Tibial artery (tissue), 4 donors: ENCODE measurements at regions not wholly inside any gene's neighbourhood (a gene's known extent, or its start where the extent isn't known, plus 50 kb on each side); places are given as distances from the start of the nearest gene placed in this dataset.

Experiments used
- DNase-seq, 2 donors: peaks; one replicate each; pipeline ENCODE4 v3.0.0-alpha.2; 2019
- H3K27ac ChIP-seq, 2 donors: fragments of 200-600 bp; sonication (generic) in 1 of 2; 1 replicate in 1 of 2; 2 replicates in 1 of 2; pipeline ENCODE4 v1.5.1; 2018 to 2019; ENCODE audit warnings: mild to moderate bottlenecking in 1 of 2
- H3K27me3 ChIP-seq, 2 donors: fragments of 200-600 bp; sonication (generic) in 1 of 2; one replicate each; pipeline versions ENCODE4 v1.5.1 to v1.6.0; 2016 to 2019
- H3K36me3 ChIP-seq, 3 donors: fragments of 200-600 bp; sonication (generic) in 2 of 3; one replicate each; pipeline ENCODE4 v1.5.1; 2016 to 2019; ENCODE audit warnings: mild to moderate bottlenecking in 2 of 3
- H3K4me1 ChIP-seq, 4 donors: fragments of 200-600 bp; sonication (generic) in 2 of 4; 1 replicate in 3 of 4; 2 replicates in 1 of 4; pipeline ENCODE4 v1.5.1; 2016 to 2019
- H3K4me3 ChIP-seq, 2 donors: fragments of 200-600 bp; sonication (generic) in 1 of 2; 1 replicate in 1 of 2; 2 replicates in 1 of 2; pipeline ENCODE4 v1.5.1; 2018 to 2019; ENCODE audit warnings: mild to moderate bottlenecking in 2 of 2
- H3K9me3 ChIP-seq, 3 donors: fragments of 200-600 bp; sonication (generic) in 1 of 3; one replicate each; pipeline ENCODE4 v1.5.1; 2016 to 2019
- CTCF ChIP-seq, 2 experiments: fragments of 200-600 bp in 1 of 2; fragments of 450-650 bp in 1 of 2; IDR thresholded peaks; one replicate each; pipeline ENCODE4 v1.5.1; 2017 to 2019; ENCODE audit warnings: antibody characterized with exemption in 2 of 2, mild to moderate bottlenecking in 1 of 2, moderate library complexity in 1 of 2
- intact Hi-C: fragments of 100-400 bp; cut with DNase I; formaldehyde crosslinking; loops from one replicate; pipeline ENCODE4 v1.15.0; 2023; ENCODE audit warnings: low total_unique reads

DNA sequence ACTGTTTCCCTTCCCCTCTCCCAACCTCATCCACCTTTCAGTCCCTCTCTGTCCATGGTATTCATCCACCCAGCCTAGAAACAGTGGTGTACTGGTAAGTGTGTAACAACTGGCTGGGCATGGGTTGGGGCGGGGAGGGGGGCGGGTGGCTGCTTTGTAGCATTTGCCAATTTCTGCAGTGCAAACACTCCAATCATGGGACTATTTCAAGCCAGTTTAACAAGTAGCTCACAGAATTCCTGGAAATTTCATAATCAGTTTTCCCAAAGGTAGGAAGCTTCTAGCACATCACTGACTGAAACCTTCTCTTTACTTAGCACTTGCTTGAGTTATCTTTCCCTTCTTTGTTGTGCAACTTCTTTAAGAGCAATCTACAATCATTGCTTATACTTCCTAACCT is 100.8 kb upstream of the WASF3 start:
- no peak overlapping the region for H3K4me3 ChIP-seq
- no peak for TF ChIP-seq CTCF (IDR thresholded peaks at IDR 0.05)
- H3K4me1 ChIP-seq: peaks cover 0 to 17% (median 5%) of the 10 kb centered on the region in 4 donors
- no peaks in the 10 kb centered on the region for H3K27me3 ChIP-seq
- no peaks in the 10 kb centered on the region for H3K36me3 ChIP-seq
- H3K27ac ChIP-seq: no peak overlapping the region
- intact Hi-C loops: loop anchor here (2.0 kb wide), 1 partner anchor 46 kb away; no protein-coding TSS in a partner anchor
- no peak for DNase-seq
- H3K9me3 ChIP-seq: no peaks in the 10 kb centered on the region

DNA sequence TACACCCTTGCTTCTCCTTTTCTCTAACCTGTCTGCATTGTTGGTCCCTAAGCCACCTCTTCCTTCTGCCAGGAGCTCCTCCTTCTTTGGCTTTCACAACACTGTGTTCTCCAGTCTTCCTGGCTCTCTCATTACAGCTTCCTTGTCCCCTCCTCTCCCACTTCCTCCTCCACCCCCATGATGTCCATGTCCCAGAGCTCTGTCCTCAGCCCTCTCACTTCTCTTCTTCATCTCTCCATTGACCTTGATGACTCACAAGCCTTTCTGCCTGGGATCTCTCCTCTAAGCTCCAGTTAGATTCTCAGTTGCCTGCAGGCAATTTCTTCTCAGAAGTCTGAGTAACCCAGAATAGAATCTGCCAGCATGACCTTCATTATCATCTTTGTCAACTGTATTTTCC is 100.3 kb upstream of the WASF3 start:
- no peak for TF ChIP-seq CTCF (IDR thresholded peaks at IDR 0.05)
- no peaks in the 10 kb centered on the region for H3K9me3 ChIP-seq
- no peaks in the 10 kb centered on the region for H3K27me3 ChIP-seq
- peaks cover 0 to 17% (median 5%) of the 10 kb centered on the region in 4 donors for H3K4me1 ChIP-seq
- no peak overlapping the region for H3K4me3 ChIP-seq
- no peak overlapping the region for H3K27ac ChIP-seq
- no peaks in the 10 kb centered on the region for H3K36me3 ChIP-seq
- no peak for DNase-seq
- intact Hi-C loops: loop anchor here (2.0 kb wide), 1 partner anchor 46 kb away; no protein-coding TSS in a partner anchor

- intact Hi-C loops: no loop called here
- Histone ChIP-seq H3K27ac (no peak overlapping the region), H3K9me3 (no peaks in the 10 kb centered on the region), H3K27me3 (no peaks in the 10 kb centered on the region), H3K4me3 (no peak overlapping the region), H3K36me3 (no peaks in the 10 kb centered on the region), H3K4me1 (peaks cover 0 to 17% (median 5%) of the 10 kb centered on the region in 4 donors)
- DNase-seq: no peak
- TF ChIP-seq CTCF (IDR thresholded peaks at IDR 0.05): no peak
Measured at GRCh38 chr13:26458196-26458749, 99.2 kb upstream of the WASF3 start.

GRCh38 chr13:26459276-26460131 is 98.0 kb upstream of the WASF3 start:
- H3K36me3 ChIP-seq: no peaks in the 10 kb centered on the region
- peaks cover 0 to 17% (median 5%) of the 10 kb centered on the region in 4 donors for H3K4me1 ChIP-seq
- intact Hi-C loops: no loop called here
- H3K4me3 ChIP-seq: no peak overlapping the region
- no peaks in the 10 kb centered on the region for H3K27me3 ChIP-seq
- DNase-seq: no peak
- no peak overlapping the region for H3K27ac ChIP-seq
- H3K9me3 ChIP-seq: no peaks in the 10 kb centered on the region
- TF ChIP-seq CTCF (IDR thresholded peaks at IDR 0.05): no peak

DNA sequence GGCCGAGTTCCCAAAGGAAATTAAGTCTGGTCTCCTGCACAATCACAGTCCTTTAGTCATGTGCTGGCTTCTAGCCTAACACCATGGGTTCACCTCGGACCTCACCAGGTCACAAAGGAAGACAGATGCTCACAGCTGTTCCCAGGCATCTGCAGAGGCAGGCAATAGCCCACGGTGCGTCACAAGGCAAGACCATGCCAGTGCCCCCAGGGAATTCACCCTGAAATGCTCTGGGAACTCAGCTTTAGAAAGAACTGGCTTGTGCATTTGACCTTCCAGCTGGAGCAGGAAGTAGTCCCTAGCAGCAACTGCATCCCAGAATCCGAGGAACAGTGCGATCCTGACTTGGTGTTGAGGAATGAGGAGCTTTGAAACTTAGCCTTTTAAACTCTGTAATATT is 96.8 kb upstream of the WASF3 start:
- peaks cover 0 to 17% (median 6%) of the 10 kb centered on the region in 4 donors for H3K4me1 ChIP-seq
- DNase-seq: no peak
- no peak for TF ChIP-seq CTCF (IDR thresholded peaks at IDR 0.05)
- H3K36me3 ChIP-seq: no peaks in the 10 kb centered on the region
- H3K27me3 ChIP-seq: no peaks in the 10 kb centered on the region
- no peak overlapping the region for H3K27ac ChIP-seq
- H3K4me3 ChIP-seq: no peak overlapping the region
- intact Hi-C loops: no loop called here
- no peaks in the 10 kb centered on the region for H3K9me3 ChIP-seq
